ENCODE measurements at regions not wholly inside any gene's neighbourhood (a gene's known extent, or its start where the extent isn't known, plus 50 kb on each side); places are given as distances from the start of the nearest gene placed in this dataset.

DNA sequence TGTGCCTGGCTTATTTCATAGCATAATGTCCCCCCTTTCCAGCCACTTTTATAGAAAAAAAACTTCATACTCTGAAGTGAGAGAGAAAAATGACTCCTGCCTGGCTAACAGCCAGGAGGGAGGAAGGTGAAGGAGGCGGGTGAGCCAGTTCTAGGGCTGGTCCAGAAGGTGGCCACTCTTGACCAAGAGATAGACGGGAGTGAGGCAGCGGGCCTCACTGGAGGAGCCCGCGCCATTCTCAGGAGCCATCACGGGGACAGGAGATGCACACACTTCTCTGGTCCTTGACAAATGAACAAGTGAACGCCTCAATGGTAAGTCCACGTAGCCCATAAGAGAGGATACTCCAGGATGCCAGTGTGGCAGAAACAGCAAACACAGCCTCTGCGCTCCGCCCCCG is 231.4 kb downstream of the UQCRFS1 start:
- H4K20me1 ChIP-seq (ENCODE audit: control insufficient read depth, insufficient read depth, insufficient read length), result no peaks in the 10 kb centered on the region
- H3K36me3 Mint-ChIP-seq (ENCODE audit: insufficient read depth in 1 of 3, low read depth in 3 of 3), result no peaks in the 10 kb centered on the region
- H3K4ac ChIP-seq (ENCODE audit: low read depth, low read length), result no peak overlapping the region
- H3K9ac ChIP-seq (ENCODE audit: extremely low read depth, insufficient read length, low read length), result no peak overlapping the region
- peaks cover 7 to 16% of the 10 kb centered on the region in 2 experiments for H3K4me1 Mint-ChIP-seq
- no peak overlapping the region for H3K56ac ChIP-seq (ENCODE audit: insufficient read length, low read depth, low read length)
- no peaks in the 10 kb centered on the region for H3K79me2 ChIP-seq (ENCODE audit: insufficient read depth, low read length)
- no peak overlapping the region for H3K18ac ChIP-seq (ENCODE audit: insufficient read length, low read depth, low read length)
- H3K27me3 Mint-ChIP-seq (ENCODE audit: low read depth), result no peaks in the 10 kb centered on the region; the same call in none of the 2 replicates
- H4K8ac ChIP-seq (replicated peaks; ENCODE audit: insufficient read length, low read depth, low read length), result no peak overlapping the region
- H2BK5ac ChIP-seq (ENCODE audit: insufficient read length, low read length), result no peak overlapping the region
- no peak overlapping the region for H3K4me2 ChIP-seq (ENCODE audit: insufficient read depth, insufficient read length, low read length)
- H4K91ac ChIP-seq (ENCODE audit: insufficient read length, low read depth, low read length), result no peak overlapping the region
- H2BK20ac ChIP-seq (ENCODE audit: low read depth, low read length, poor library complexity, severe bottlenecking), result no peak overlapping the region
- H3K27me3 ChIP-seq (ENCODE audit: insufficient read depth, low read length), result no peaks in the 10 kb centered on the region
- no peak overlapping the region for H2BK120ac ChIP-seq (ENCODE audit: low read depth, low read length, poor library complexity, severe bottlenecking)
- no peak overlapping the region for H3K23ac ChIP-seq (ENCODE audit: insufficient read length, low read depth, low read length)
- TF ChIP-seq, protein P1, sequence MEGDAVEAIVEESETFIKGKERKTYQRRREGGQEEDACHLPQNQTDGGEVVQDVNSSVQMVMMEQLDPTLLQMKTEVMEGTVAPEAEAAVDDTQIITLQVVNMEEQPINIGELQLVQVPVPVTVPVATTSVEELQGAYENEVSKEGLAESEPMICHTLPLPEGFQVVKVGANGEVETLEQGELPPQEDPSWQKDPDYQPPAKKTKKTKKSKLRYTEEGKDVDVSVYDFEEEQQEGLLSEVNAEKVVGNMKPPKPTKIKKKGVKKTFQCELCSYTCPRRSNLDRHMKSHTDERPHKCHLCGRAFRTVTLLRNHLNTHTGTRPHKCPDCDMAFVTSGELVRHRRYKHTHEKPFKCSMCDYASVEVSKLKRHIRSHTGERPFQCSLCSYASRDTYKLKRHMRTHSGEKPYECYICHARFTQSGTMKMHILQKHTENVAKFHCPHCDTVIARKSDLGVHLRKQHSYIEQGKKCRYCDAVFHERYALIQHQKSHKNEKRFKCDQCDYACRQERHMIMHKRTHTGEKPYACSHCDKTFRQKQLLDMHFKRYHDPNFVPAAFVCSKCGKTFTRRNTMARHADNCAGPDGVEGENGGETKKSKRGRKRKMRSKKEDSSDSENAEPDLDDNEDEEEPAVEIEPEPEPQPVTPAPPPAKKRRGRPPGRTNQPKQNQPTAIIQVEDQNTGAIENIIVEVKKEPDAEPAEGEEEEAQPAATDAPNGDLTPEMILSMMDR (conservative IDR thresholded peaks at IDR 0.05), result no peak
- H3K9me3 Mint-ChIP-seq, result no peaks in the 10 kb centered on the region
- WGBS (ENCODE audit: extremely low coverage, insufficient read length, low lambda C conversion rate), result no CpG with 5 or more reads among the region's 11 CpGs
- H3K27ac ChIP-seq (ENCODE audit: insufficient read length, low read depth, low read length), result no peak overlapping the region
- no peak overlapping the region for H3K4me3 Mint-ChIP-seq
- H4K5ac ChIP-seq (ENCODE audit: insufficient read length, low read depth, low read length), result no peak overlapping the region
- H3K79me1 ChIP-seq (ENCODE audit: insufficient read depth, low read depth, low read length, poor library complexity, severe bottlenecking), result no peaks in the 10 kb centered on the region
- H2BK15ac ChIP-seq (ENCODE audit: low read depth, low read length), result no peak overlapping the region
- H3K23me2 ChIP-seq (ENCODE audit: insufficient read length, low read depth, low read length, poor library complexity, severe bottlenecking), result no peaks in the 10 kb centered on the region
- no peak overlapping the region for H2AK5ac ChIP-seq (ENCODE audit: insufficient read length, low read length)
- H2AFZ ChIP-seq (ENCODE audit: low read length), result no peak overlapping the region
- no peak overlapping the region for H3K14ac ChIP-seq (ENCODE audit: insufficient read depth, low read length)
- no peak overlapping the region for H2BK12ac ChIP-seq (ENCODE audit: insufficient read length, low read depth, low read length)
- H3T11ph ChIP-seq (ENCODE audit: low read length), result no peak overlapping the region
- H3K27ac Mint-ChIP-seq, result no peak overlapping the region
- no peaks in the 10 kb centered on the region for H3K9me3 ChIP-seq (ENCODE audit: control insufficient read depth, low read depth, low read length)
- H3K4me1 ChIP-seq (ENCODE audit: insufficient read depth, low read length), result peaks cover 3% of the 10 kb centered on the region; the same call in 1 of the 2 replicates
- no peak for DNase-seq
